SK-N-SH (cell line): ENCODE measurements at regions not wholly inside any gene's neighbourhood (a gene's known extent, or its start where the extent isn't known, plus 50 kb on each side); places are given as distances from the start of the nearest gene placed in this dataset.

Experiments used
- ELF1 ChIP-seq: IDR thresholded peaks from 2 replicates; pipeline ENCODE4 v1.4.0; 2012
- EZH2phosphoT487 ChIP-seq: fragments of 200-600 bp; sonication (generic); IDR thresholded peaks from 2 replicates; pipeline ENCODE4 v1.6.1; 2017; ENCODE audit warnings: low read depth, mixed run types, mild to moderate bottlenecking, antibody characterized with exemption, moderate library complexity, borderline replicate concordance
- GABPA ChIP-seq: IDR thresholded peaks from 2 replicates; pipeline ENCODE4 v1.4.0; 2012; ENCODE audit warnings: low read depth, mild to moderate bottlenecking
- RXRA ChIP-seq: IDR thresholded peaks from 2 replicates; pipeline ENCODE4 v1.4.0; 2012; ENCODE audit warnings: low read depth, mild to moderate bottlenecking, borderline replicate concordance
- TAF1 ChIP-seq: IDR thresholded peaks from 2 replicates; pipeline ENCODE4 v1.6.1; 2012; ENCODE audit warnings: low read depth, mild to moderate bottlenecking, low read length, moderate library complexity, borderline replicate concordance
- TF ChIP-seq, protein P1 (sequence below): fragments of 200-600 bp; sonication (generic); IDR thresholded peaks from 2 replicates; pipeline ENCODE4 v1.6.1; 2017; ENCODE audit warnings: antibody characterized with exemption, mild to moderate bottlenecking, moderate library complexity
- TF ChIP-seq, protein P2 (sequence below): IDR thresholded peaks from 2 replicates; pipeline ENCODE4 v1.6.1; 2012; ENCODE audit warnings: mild to moderate bottlenecking, low read depth, low read length, moderate library complexity
- TF ChIP-seq, protein P3 (sequence below): IDR thresholded peaks from 2 replicates; pipeline ENCODE4 v1.4.0; 2012; ENCODE audit warnings: low read depth

DNA sequence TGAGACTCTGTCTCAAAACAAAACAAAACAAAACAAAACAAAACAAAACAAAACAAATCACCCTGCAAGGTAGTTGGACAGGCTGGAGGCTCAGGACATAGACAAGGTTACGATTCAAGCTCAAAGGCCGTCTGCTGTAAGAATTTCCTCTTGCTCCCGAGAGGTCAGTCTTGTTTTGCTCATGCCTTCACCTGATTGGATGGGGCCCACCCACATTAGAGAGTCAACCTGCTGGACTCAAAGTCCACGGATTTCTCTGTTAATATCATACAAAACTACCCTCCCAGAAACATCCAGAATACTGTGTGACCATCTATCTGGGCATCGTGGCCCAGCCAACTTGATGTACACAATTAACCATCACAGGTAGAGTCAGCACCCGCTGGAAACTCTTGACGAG is 330.0 kb upstream of the EEF2KMT start:
- TF ChIP-seq TAF1: no peak
- TF ChIP-seq, protein P1, sequence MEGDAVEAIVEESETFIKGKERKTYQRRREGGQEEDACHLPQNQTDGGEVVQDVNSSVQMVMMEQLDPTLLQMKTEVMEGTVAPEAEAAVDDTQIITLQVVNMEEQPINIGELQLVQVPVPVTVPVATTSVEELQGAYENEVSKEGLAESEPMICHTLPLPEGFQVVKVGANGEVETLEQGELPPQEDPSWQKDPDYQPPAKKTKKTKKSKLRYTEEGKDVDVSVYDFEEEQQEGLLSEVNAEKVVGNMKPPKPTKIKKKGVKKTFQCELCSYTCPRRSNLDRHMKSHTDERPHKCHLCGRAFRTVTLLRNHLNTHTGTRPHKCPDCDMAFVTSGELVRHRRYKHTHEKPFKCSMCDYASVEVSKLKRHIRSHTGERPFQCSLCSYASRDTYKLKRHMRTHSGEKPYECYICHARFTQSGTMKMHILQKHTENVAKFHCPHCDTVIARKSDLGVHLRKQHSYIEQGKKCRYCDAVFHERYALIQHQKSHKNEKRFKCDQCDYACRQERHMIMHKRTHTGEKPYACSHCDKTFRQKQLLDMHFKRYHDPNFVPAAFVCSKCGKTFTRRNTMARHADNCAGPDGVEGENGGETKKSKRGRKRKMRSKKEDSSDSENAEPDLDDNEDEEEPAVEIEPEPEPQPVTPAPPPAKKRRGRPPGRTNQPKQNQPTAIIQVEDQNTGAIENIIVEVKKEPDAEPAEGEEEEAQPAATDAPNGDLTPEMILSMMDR: no peak
- no peak for TF ChIP-seq RXRA
- TF ChIP-seq GABPA: no peak
- TF ChIP-seq, protein P2, sequence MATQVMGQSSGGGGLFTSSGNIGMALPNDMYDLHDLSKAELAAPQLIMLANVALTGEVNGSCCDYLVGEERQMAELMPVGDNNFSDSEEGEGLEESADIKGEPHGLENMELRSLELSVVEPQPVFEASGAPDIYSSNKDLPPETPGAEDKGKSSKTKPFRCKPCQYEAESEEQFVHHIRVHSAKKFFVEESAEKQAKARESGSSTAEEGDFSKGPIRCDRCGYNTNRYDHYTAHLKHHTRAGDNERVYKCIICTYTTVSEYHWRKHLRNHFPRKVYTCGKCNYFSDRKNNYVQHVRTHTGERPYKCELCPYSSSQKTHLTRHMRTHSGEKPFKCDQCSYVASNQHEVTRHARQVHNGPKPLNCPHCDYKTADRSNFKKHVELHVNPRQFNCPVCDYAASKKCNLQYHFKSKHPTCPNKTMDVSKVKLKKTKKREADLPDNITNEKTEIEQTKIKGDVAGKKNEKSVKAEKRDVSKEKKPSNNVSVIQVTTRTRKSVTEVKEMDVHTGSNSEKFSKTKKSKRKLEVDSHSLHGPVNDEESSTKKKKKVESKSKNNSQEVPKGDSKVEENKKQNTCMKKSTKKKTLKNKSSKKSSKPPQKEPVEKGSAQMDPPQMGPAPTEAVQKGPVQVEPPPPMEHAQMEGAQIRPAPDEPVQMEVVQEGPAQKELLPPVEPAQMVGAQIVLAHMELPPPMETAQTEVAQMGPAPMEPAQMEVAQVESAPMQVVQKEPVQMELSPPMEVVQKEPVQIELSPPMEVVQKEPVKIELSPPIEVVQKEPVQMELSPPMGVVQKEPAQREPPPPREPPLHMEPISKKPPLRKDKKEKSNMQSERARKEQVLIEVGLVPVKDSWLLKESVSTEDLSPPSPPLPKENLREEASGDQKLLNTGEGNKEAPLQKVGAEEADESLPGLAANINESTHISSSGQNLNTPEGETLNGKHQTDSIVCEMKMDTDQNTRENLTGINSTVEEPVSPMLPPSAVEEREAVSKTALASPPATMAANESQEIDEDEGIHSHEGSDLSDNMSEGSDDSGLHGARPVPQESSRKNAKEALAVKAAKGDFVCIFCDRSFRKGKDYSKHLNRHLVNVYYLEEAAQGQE: no peak
- TF ChIP-seq, protein P3, sequence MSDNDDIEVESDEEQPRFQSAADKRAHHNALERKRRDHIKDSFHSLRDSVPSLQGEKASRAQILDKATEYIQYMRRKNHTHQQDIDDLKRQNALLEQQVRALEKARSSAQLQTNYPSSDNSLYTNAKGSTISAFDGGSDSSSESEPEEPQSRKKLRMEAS: no peak
- no peak for TF ChIP-seq ELF1
- TF ChIP-seq EZH2phosphoT487: no peak
